ENCODE measurements at regions not wholly inside any gene's neighbourhood (a gene's known extent, or its start where the extent isn't known, plus 50 kb on each side); places are given as distances from the start of the nearest gene placed in this dataset.

GRCh38 chr13:30022796-30023195, 172.4 kb upstream of the UBL3 start:
- H3K4me1 ChIP-seq (ENCODE audit: control insufficient read depth in 1 of 2, insufficient read depth in 2 of 2, low read depth in 1 of 2, low read length in 1 of 2): peaks cover 4 to 30% of the 10 kb centered on the region in 2 experiments; a peak in 2 of 4 replicates
- no peaks in the 10 kb centered on the region for H3K36me3 ChIP-seq (replicated peaks in 1 of 2; ENCODE audit: control insufficient read depth in 1 of 2, insufficient read depth in 2 of 2, low read length in 1 of 2)
- TF ChIP-seq PBX3 (IDR thresholded peaks at IDR 0.05) (no peak), RXRA (IDR thresholded peaks at IDR 0.05; ENCODE audit: borderline replicate concordance, low read depth) (no peak), FOSL2 (IDR thresholded peaks at IDR 0.05; ENCODE audit: borderline replicate concordance, low read depth) (no peak), POLR2AphosphoS5 (IDR thresholded peaks at IDR 0.05; ENCODE audit: low read depth, low read length) (no peak), TEAD4 (IDR thresholded peaks at IDR 0.05; ENCODE audit: borderline replicate concordance, insufficient read depth) (no peak), EZH2phosphoT487 (IDR thresholded peaks at IDR 0.05; ENCODE audit: borderline replicate concordance, low read depth) (no peak), RCOR1 (IDR thresholded peaks at IDR 0.05; ENCODE audit: low read length) (no peak), SIN3A (IDR thresholded peaks at IDR 0.05; ENCODE audit: borderline replicate concordance, low read depth, low read length) (no peak), USF2 (IDR thresholded peaks at IDR 0.05; ENCODE audit: borderline replicate concordance, low read depth, low read length) (no peak), JUND (IDR thresholded peaks at IDR 0.05) (no peak), MXI1 (IDR thresholded peaks at IDR 0.05; ENCODE audit: low read depth, low read length) (no peak), NFIC (IDR thresholded peaks at IDR 0.05; ENCODE audit: borderline replicate concordance) (no peak), ZBTB33 (IDR thresholded peaks at IDR 0.05; ENCODE audit: borderline replicate concordance, low read depth) (no peak), FOXM1 (IDR thresholded peaks at IDR 0.05; ENCODE audit: low read depth) (no peak), SMC3 (IDR thresholded peaks at IDR 0.05; ENCODE audit: low read depth, low read length) (no peak), FOXJ3 (CRISPR knock-in tag; IDR thresholded peaks at IDR 0.05) (no peak), TCF12 (IDR thresholded peaks at IDR 0.05) (no peak), GABPA (IDR thresholded peaks at IDR 0.05; ENCODE audit: low read depth) (no peak)
- TF ChIP-seq, protein P1, sequence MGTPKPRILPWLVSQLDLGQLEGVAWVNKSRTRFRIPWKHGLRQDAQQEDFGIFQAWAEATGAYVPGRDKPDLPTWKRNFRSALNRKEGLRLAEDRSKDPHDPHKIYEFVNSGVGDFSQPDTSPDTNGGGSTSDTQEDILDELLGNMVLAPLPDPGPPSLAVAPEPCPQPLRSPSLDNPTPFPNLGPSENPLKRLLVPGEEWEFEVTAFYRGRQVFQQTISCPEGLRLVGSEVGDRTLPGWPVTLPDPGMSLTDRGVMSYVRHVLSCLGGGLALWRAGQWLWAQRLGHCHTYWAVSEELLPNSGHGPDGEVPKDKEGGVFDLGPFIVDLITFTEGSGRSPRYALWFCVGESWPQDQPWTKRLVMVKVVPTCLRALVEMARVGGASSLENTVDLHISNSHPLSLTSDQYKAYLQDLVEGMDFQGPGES (IDR thresholded peaks at IDR 0.05; ENCODE audit: low read depth, low read length): no peak
- no peak overlapping the region for H3K27ac ChIP-seq (ENCODE audit: low read depth in 2 of 2, low read length in 1 of 2)
- no peaks in the 10 kb centered on the region for H3K9me2 ChIP-seq
- ChIA-PET CTCF (no interaction called here), POLR2A (no interaction called here)
- H2AFZ ChIP-seq (ENCODE audit: low read depth): no peak overlapping the region
- H3K4me3 ChIP-seq (ENCODE audit: low read depth in 2 of 2, low read length in 1 of 2): no peak overlapping the region
- WGBS (ENCODE audit: low lambda C conversion rate): 78% methylated on average over 2 of the region's 2 CpGs
- H3K9ac ChIP-seq: no peak overlapping the region
- H3F3A ChIP-seq (replicated peaks; ENCODE audit: insufficient read depth): no peaks in the 10 kb centered on the region
- no peak for DNase-seq
- no peaks in the 10 kb centered on the region for H3K9me3 ChIP-seq
- no peak overlapping the region for H3K4me2 ChIP-seq
- no peaks in the 10 kb centered on the region for H3K79me2 ChIP-seq (ENCODE audit: insufficient read depth)
- H4K20me1 ChIP-seq (ENCODE audit: insufficient read depth): no peaks in the 10 kb centered on the region
- H3K27me3 ChIP-seq (ENCODE audit: insufficient read depth): no peaks in the 10 kb centered on the region

All from SK-N-SH (cell line).